Esophagus squamous epithelium (tissue), 4 donors: ENCODE measurements at regions not wholly inside any gene's neighbourhood (a gene's known extent, or its start where the extent isn't known, plus 50 kb on each side); places are given as distances from the start of the nearest gene placed in this dataset.

Experiments
- POLR2A ChIP-seq, 4 donors: fragments of 450-650 bp; IDR thresholded peaks; one replicate each; pipeline ENCODE4 v1.6.1; 2017; ENCODE audit warnings: antibody characterized with exemption in 4 of 4, mild to moderate bottlenecking in 4 of 4, moderate library complexity in 3 of 4
- TF ChIP-seq, protein P1 (sequence below), 6 experiments: fragments of 450-650 bp in 4 of 6; fragments of 200-600 bp in 2 of 6; sonication (generic) in 2 of 6; IDR thresholded peaks; one replicate each; pipeline ENCODE4 v1.5.1; 2016 to 2019; ENCODE audit warnings: antibody characterized with exemption in 6 of 6, mild to moderate bottlenecking in 4 of 6, moderate library complexity in 4 of 6

DNA sequence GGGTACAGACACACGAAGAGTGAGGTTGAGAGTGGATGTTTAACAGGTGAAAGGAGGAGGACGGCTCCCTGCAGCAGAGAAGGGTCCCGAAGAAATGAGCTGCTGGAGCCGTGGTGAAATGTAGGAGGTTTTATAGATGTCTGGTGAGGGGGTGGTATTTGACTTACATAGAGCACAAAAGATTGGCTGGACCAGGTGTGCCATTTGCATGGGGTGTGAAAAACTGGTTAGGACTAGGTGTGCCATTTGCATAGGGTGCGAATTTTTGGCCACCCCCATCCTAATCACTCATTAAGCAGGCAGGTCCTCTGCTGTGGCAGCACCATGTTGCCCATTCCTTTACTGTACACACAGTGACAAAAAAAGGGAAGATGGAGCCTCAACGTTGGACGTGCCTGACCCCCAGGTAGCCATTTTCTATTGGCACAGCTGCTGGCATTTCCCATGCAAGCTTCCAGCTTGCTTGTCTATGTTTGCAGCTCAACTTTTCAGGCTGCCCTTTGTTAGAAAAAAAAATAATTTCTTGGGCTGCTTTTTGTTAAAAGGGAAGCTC lies 581.7 kb upstream of the B3GAT1 start:
- TF ChIP-seq, protein P1, sequence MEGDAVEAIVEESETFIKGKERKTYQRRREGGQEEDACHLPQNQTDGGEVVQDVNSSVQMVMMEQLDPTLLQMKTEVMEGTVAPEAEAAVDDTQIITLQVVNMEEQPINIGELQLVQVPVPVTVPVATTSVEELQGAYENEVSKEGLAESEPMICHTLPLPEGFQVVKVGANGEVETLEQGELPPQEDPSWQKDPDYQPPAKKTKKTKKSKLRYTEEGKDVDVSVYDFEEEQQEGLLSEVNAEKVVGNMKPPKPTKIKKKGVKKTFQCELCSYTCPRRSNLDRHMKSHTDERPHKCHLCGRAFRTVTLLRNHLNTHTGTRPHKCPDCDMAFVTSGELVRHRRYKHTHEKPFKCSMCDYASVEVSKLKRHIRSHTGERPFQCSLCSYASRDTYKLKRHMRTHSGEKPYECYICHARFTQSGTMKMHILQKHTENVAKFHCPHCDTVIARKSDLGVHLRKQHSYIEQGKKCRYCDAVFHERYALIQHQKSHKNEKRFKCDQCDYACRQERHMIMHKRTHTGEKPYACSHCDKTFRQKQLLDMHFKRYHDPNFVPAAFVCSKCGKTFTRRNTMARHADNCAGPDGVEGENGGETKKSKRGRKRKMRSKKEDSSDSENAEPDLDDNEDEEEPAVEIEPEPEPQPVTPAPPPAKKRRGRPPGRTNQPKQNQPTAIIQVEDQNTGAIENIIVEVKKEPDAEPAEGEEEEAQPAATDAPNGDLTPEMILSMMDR (IDR thresholded peaks at IDR 0.05), result no peak
- TF ChIP-seq POLR2A (IDR thresholded peaks at IDR 0.05), result no peak
